GM20000 (cell line): ENCODE measurements at regions not wholly inside any gene's neighbourhood (a gene's known extent, or its start where the extent isn't known, plus 50 kb on each side); places are given as distances from the start of the nearest gene placed in this dataset.

Experiments
- DNase-seq: peaks from one replicate; pipeline ENCODE4 v3.0.0; 2012; ENCODE audit warnings: low spot score
- TF ChIP-seq, protein P1 (sequence below): IDR thresholded peaks from 2 replicates; pipeline ENCODE4 v1.5.1; 2012; ENCODE audit warnings: mild to moderate bottlenecking, control low read depth; ENCODE audit errors: extremely low read depth, missing control alignments

DNA sequence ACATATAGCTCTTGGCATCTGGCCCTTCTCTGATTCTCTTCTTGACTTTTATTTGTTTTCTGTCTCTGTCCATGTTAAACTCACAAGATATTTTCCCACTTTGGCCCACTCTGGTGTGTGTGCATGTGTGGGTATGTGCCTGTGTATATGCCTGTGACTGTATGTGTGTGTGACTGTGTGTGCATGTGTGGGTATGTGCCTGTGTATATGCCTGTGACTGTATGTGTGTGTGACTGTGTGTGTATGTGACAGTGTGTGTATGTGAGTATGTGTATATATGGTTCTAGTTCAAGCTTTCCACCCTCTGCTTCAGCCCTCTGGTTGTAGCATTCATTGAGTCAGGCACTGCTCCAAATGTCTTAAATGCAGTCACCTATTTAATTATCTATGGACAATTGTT, 88.6 kb upstream of the GGTLC1 start:
- TF ChIP-seq, protein P1, sequence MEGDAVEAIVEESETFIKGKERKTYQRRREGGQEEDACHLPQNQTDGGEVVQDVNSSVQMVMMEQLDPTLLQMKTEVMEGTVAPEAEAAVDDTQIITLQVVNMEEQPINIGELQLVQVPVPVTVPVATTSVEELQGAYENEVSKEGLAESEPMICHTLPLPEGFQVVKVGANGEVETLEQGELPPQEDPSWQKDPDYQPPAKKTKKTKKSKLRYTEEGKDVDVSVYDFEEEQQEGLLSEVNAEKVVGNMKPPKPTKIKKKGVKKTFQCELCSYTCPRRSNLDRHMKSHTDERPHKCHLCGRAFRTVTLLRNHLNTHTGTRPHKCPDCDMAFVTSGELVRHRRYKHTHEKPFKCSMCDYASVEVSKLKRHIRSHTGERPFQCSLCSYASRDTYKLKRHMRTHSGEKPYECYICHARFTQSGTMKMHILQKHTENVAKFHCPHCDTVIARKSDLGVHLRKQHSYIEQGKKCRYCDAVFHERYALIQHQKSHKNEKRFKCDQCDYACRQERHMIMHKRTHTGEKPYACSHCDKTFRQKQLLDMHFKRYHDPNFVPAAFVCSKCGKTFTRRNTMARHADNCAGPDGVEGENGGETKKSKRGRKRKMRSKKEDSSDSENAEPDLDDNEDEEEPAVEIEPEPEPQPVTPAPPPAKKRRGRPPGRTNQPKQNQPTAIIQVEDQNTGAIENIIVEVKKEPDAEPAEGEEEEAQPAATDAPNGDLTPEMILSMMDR = no peak
- DNase-seq = no peak

DNA sequence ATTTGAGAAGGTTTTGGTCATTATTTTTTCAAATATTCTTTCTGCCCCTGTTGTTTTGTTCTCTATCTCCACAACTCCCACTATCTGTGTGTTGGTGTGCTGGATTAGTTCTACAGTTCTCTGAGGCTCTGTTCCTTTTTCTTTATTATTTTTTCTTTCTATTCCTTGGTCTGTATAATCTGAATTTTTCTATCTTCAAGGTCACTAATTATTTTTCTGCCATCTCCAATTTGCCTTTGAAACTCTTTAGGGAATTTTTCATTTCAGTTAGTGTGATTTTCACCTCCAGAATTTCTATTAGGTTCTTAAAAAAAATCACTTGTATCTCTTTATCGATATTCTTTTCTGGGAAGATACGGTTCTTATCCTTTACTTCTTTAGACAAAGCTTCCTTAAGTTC, 82.1 kb upstream of the GGTLC1 start:
- TF ChIP-seq, protein P1 = no peak

DNA sequence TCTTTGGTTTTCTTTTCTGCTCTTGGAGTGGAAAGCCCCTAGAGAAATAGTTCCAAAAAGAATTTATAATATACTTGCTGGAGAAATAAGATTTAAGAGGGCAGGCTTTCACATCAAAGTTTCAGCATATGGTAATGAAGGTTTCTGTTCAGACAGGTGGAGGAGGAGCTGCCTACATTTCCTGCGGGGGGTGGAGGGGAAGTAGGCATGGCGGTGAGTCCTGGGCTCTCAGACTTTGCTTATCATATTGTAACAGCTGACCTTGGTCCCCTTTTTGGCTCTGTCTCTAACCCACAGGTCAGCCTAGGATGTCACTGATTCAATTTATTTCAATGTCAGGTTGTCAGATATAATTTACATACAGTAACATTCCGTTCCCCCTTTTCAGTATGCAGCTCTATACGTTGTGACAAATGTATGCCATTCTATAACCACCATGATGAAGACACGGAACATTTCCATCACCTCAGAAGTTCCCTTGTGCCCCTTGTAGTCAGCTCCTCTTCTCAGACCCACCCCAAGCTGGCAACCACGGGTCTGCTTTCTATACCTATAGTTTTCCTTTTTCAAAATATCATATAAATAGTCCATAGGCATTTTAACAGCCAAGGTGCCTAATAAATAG, 77.6 kb upstream of the GGTLC1 start:
- TF ChIP-seq, protein P1 = no peak

More for the DNA sequence above, 82.1 kb upstream of the GGTLC1 start:
- no peak for DNase-seq

DNA sequence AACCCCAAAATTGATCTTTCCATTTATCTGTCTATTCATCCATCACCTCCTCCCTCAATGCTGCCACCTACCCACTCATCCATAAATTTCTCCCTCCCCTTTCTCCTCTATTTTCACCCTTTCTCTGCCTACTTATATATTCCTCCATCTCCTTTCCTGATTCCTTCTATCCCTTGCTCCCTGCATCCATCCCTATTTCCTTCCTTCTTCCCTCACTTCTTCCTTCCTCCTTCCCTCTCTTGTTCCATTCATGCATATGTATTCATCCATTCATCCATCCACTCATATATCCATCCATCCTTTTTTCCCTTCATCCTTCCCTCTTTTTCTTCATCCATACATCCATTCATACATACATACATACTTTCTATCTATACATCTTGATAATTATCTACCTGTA, 76.3 kb upstream of the GGTLC1 start:
- DNase-seq = no peak
- TF ChIP-seq, protein P1 = no peak

More for the DNA sequence above, 77.6 kb upstream of the GGTLC1 start:
- DNase-seq = no peak

DNA sequence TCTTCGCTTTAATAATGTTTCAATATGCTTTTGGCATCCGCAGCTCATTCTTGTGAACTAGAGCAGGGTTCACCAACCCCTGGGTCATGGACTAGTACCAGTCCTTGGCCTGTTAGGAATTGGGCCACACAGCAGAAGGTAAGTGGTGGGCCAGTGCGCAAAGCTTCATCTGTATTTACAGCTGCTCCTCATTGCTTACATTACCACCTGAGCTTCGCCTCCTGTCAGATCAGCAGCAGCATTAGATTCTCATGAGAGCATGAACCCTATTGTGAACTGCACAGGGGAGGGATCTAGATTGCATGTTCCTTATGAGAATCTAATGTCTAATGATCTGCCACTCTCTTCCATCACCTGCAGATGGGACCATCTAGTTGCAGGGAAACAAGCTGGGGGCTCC, 75.5 kb upstream of the GGTLC1 start:
- DNase-seq = no peak
- TF ChIP-seq, protein P1 = no peak

DNA sequence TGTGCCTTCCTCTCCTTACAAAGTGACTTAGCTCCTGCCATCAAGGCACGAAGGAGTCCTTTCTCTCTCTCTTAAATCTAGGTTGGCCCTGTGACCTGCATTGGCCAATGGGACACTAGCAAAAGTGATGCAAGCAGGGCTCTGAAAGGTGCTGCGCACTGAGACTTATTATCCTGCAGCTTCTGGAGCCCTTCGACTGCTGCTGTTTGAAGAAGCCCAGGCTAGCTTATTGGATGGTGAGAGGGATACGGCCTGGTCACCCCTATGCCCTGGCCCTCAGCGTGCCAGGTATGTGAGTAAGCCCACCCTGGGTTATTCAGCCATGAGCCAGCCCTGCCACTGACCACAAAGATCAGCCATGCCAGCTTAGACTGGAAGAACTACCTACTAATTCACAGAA, 74.5 kb upstream of the GGTLC1 start:
- TF ChIP-seq, protein P1 = no peak
- DNase-seq = no peak

DNA sequence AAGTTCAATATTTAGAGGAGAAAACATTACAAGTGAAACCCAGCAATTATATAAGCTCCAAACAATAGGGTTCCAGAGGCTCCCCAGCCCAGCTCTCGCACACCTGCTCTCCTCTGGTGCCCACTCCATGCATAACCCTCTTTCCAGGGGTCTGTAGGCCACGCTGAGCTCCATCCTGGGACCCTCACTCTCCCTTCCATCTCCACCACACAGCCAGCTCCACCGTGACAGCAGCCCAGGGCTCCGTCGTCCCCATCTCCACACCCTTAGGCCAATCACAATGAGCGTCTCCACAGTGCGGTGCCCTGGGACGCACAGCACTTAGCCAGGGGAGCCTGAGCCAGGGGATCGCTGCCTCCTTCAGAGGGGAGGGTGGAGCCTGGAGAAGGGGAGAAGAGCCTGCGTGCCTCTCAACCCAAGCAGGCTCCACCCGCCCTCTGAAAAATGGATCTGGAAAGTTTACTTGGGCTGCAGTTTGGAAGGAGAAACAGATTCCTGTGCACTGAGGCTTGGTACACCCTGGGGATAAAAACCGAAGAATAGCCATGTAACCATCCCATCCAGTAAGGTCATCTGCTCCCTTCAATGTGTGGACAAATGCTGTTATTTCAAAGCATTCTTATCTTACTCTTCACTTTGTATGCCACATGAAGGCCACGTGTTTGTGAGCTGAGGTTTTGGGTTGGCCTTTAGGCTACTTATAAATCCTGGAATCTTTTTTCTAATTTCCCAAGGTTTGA, 72.4 kb upstream of the GGTLC1 start:
- no peak for DNase-seq
- TF ChIP-seq, protein P1 = no peak
